ENCODE measurements at regions not wholly inside any gene's neighbourhood (a gene's known extent, or its start where the extent isn't known, plus 50 kb on each side); places are given as distances from the start of the nearest gene placed in this dataset.

- H3K36me3 ChIP-seq: no peaks in the 10 kb centered on the region
- H3K4me3 ChIP-seq: no peak overlapping the region
- H3K27ac ChIP-seq: no peak overlapping the region
- no peak for TF ChIP-seq CTCF (IDR thresholded peaks at IDR 0.05)
- TF ChIP-seq POLR2A (IDR thresholded peaks at IDR 0.05): no peak
- no peak for TF ChIP-seq EP300 (IDR thresholded peaks at IDR 0.05)
- H3K9me3 ChIP-seq: no peaks in the 10 kb centered on the region
- no peak for DNase-seq (ENCODE audit: low spot score in 2 of 2)
- no peaks in the 10 kb centered on the region for H3K4me1 ChIP-seq
- H3K27me3 ChIP-seq: no peaks in the 10 kb centered on the region
- WGBS, 2 donors: 80 to 89% methylated on average over 2 of the region's 2 CpGs
These were observed 268.0 kb downstream of the KCNC2 start for GRCh38 chr12:74941670-74942069.

- 12 to 25% methylated on average over 2 of the region's 2 CpGs for WGBS, 2 donors
- no peak for TF ChIP-seq EP300 (IDR thresholded peaks at IDR 0.05)
- no peak for TF ChIP-seq POLR2A (IDR thresholded peaks at IDR 0.05)
- no peak for TF ChIP-seq CTCF (IDR thresholded peaks at IDR 0.05)
- Histone ChIP-seq H3K4me1 (no peaks in the 10 kb centered on the region), H3K4me3 (no peak overlapping the region), H3K9me3 (no peaks in the 10 kb centered on the region), H3K36me3 (no peaks in the 10 kb centered on the region), H3K27ac (no peak overlapping the region), H3K27me3 (no peaks in the 10 kb centered on the region)
- no peak for DNase-seq (ENCODE audit: low spot score in 2 of 2)
These were observed 263.9 kb downstream of the KCNC2 start for GRCh38 chr12:74945771-74946198.

- H3K4me1 ChIP-seq: no peaks in the 10 kb centered on the region
- WGBS, 2 donors: 70 to 73% methylated on average over 1 of the region's 1 CpG
- no peak overlapping the region for H3K27ac ChIP-seq
- no peak for DNase-seq (ENCODE audit: low spot score in 2 of 2)
- no peak overlapping the region for H3K4me3 ChIP-seq
- peaks cover 0 to 11% (median 2%) of the 10 kb centered on the region in 4 donors for H3K9me3 ChIP-seq
- H3K36me3 ChIP-seq: no peaks in the 10 kb centered on the region
- no peaks in the 10 kb centered on the region for H3K27me3 ChIP-seq
- TF ChIP-seq CTCF (IDR thresholded peaks at IDR 0.05): no peak
These were observed 255.9 kb downstream of the KCNC2 start for GRCh38 chr12:74953697-74954096.

GRCh38 chr12:74957231-74957630, 252.4 kb downstream of the KCNC2 start:
- Histone ChIP-seq H3K36me3 (no peaks in the 10 kb centered on the region), H3K27ac (no peak overlapping the region), H3K4me3 (no peak overlapping the region), H3K4me1 (no peaks in the 10 kb centered on the region), H3K9me3 (peaks cover 0 to 11% (median 2%) of the 10 kb centered on the region in 4 donors), H3K27me3 (no peaks in the 10 kb centered on the region)
- 57 to 64% methylated on average over 3 of the region's 3 CpGs for WGBS, 2 donors
- TF ChIP-seq EP300 (IDR thresholded peaks at IDR 0.05) (no peak), POLR2A (IDR thresholded peaks at IDR 0.05) (no peak), CTCF (IDR thresholded peaks at IDR 0.05) (no peak)
- no peak for DNase-seq (ENCODE audit: low spot score in 2 of 2)

GRCh38 chr12:74957634-74958033, 252.0 kb downstream of the KCNC2 start:
- DNase-seq (ENCODE audit: low spot score in 2 of 2): no peak

More at GRCh38 chr12:74957634-74958033, 252.0 kb downstream of the KCNC2 start:
- Histone ChIP-seq H3K36me3 (no peaks in the 10 kb centered on the region), H3K9me3 (peaks cover 0 to 11% (median 2%) of the 10 kb centered on the region in 4 donors), H3K4me1 (no peaks in the 10 kb centered on the region), H3K27me3 (no peaks in the 10 kb centered on the region), H3K4me3 (no peak overlapping the region), H3K27ac (no peak overlapping the region)
- TF ChIP-seq EP300 (IDR thresholded peaks at IDR 0.05) (no peak), POLR2A (IDR thresholded peaks at IDR 0.05) (no peak), CTCF (IDR thresholded peaks at IDR 0.05) (no peak)
